OCI-LY7 (cell line): ENCODE measurements at regions not wholly inside any gene's neighbourhood (a gene's known extent, or its start where the extent isn't known, plus 50 kb on each side); places are given as distances from the start of the nearest gene placed in this dataset.

Experiments used
- BruUV-seq: library from RNA; stranded (reverse); fragments of 400-500 nt; replicated peaks from 2 replicates; lab custom pipeline; 2021; lab: Mats Ljungman, UMichigan
- CTCF ChIA-PET: fragments of 300-600 bp; sonication (Branson Sonifier 250); formaldehyde crosslinking; loops from one replicate; lab custom pipeline; 2022; ENCODE audit warnings: antibody characterized with exemption; ENCODE audit not compliant: unreplicated experiment; lab: Charles Lee
- POLR2A ChIA-PET: fragments of 300-600 bp; sonication (Branson Sonifier 250); formaldehyde crosslinking; loops from one replicate; lab custom pipeline; 2022; ENCODE audit warnings: antibody characterized with exemption; lab: Charles Lee
- DNase-seq: peaks from one replicate; pipeline ENCODE4 v3.0.0-alpha.2; 2015; ENCODE audit warnings: low spot score
- H2AFZ ChIP-seq: fragments of 200-600 bp; sonication (generic), shearing (Covaris generic); 2 replicates; pipeline ENCODE4 v1.6.1; 2014; ENCODE audit warnings: mild to moderate bottlenecking, antibody characterized with exemption, low read length, moderate library complexity
- H3K27ac ChIP-seq: fragments of 200-600 bp; sonication (generic); 2 replicates; pipeline ENCODE4 v1.5.1; 2014; ENCODE audit warnings: mixed run types, low read depth, mild to moderate bottlenecking, moderate library complexity, low read length, inconsistent platforms; ENCODE audit not compliant: poor library complexity, severe bottlenecking
- H3K36me3 ChIP-seq: fragments of 200-600 bp; sonication (generic); 2 replicates; pipeline ENCODE4 v1.6.1; 2014; ENCODE audit warnings: mild to moderate bottlenecking, antibody characterized with exemption, low read length, moderate library complexity, mixed read lengths; ENCODE audit not compliant: insufficient read depth
- H3K4me1 ChIP-seq: fragments of 200-600 bp; sonication (generic); 2 replicates; pipeline ENCODE4 v1.5.1; 2014; ENCODE audit warnings: mild to moderate bottlenecking, low read length; ENCODE audit not compliant: insufficient read depth, poor library complexity, severe bottlenecking
- H3K4me2 ChIP-seq: fragments of 200-600 bp; sonication (generic); 2 replicates; pipeline ENCODE4 v1.6.1; 2014; ENCODE audit warnings: mild to moderate bottlenecking, low read length
- H3K4me3 ChIP-seq: fragments of 200-600 bp; sonication (generic); 2 replicates; pipeline ENCODE4 v1.5.1; 2014; ENCODE audit warnings: mild to moderate bottlenecking, low read depth, low read length; ENCODE audit not compliant: poor library complexity, severe bottlenecking
- H3K79me2 ChIP-seq: fragments of 200-600 bp; sonication (generic); 2 replicates; pipeline ENCODE4 v1.6.1; 2016; ENCODE audit warnings: low read depth, mild to moderate bottlenecking, low read length, moderate library complexity, mixed read lengths; ENCODE audit not compliant: insufficient read depth
- H3K9me2 ChIP-seq: fragments of 200-600 bp; sonication (generic); 2 replicates; pipeline ENCODE4 v1.6.1; 2016; ENCODE audit warnings: mild to moderate bottlenecking, low read length, mixed read lengths; ENCODE audit not compliant: insufficient read depth
- H3K9me3 ChIP-seq: fragments of 200-600 bp; sonication (generic); 2 replicates; pipeline ENCODE4 v1.6.1; 2014; ENCODE audit warnings: mild to moderate bottlenecking, mixed run types, low read length, mixed read lengths
- H4K20me1 ChIP-seq: fragments of 200-600 bp; sonication (generic); 2 replicates; pipeline ENCODE4 v1.6.1; 2014; ENCODE audit warnings: mild to moderate bottlenecking, antibody characterized with exemption, low read length, moderate library complexity, mixed read lengths; ENCODE audit not compliant: insufficient read depth
- EZH2phosphoT487 ChIP-seq: fragments of 200-600 bp; sonication (generic); IDR thresholded peaks from 2 replicates; pipeline ENCODE4 v1.6.1; 2018; ENCODE audit warnings: low read depth, borderline replicate concordance, mild to moderate bottlenecking, mixed run types, antibody characterized with exemption, low read length, moderate library complexity, mixed read lengths
- intact Hi-C: fragments of 100-400 bp; cut with micrococcal nuclease; formaldehyde crosslinking; loops from one replicate; pipeline ENCODE4 v1.10.0; 2022; ENCODE audit not compliant: unreplicated experiment
- TF ChIP-seq, protein P1 (sequence below): fragments of 200-600 bp; sonication (generic); conservative IDR thresholded peaks from 2 replicates; pipeline ENCODE4 v1.5.1; 2014; ENCODE audit warnings: mild to moderate bottlenecking, antibody characterized with exemption, low read length, moderate library complexity, mixed read lengths

DNA sequence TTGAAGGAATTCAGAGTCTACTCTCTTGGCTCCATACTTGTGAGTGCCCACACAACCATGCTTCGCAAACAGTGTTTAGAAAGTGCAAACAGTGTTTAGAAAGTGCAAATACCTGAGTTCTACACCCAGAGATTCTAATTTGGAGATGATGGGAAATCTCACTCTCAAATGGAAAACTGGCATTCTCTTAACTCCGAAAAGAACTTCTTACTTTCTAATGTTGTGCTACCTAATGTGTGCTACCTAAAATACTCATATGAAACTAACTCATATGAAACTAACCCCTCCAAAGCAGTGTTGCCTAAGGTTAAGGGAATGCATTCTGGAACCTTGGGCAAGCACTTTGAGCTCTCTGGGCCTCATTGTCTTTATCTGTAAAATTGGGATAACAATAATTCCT is 55.5 kb upstream of the ZNF366 start:
- Histone ChIP-seq H3K79me2 (no peaks in the 10 kb centered on the region), H3K4me3 (no peak overlapping the region), H3K27ac (no peak overlapping the region), H3K9me2 (no peaks in the 10 kb centered on the region), H3K9me3 (no peaks in the 10 kb centered on the region), H4K20me1 (no peaks in the 10 kb centered on the region), H3K4me2 (no peak overlapping the region), H3K36me3 (no peaks in the 10 kb centered on the region), H3K4me1 (no peaks in the 10 kb centered on the region), H2AFZ (no peak overlapping the region)
- no peak for DNase-seq
- TF ChIP-seq, protein P1, sequence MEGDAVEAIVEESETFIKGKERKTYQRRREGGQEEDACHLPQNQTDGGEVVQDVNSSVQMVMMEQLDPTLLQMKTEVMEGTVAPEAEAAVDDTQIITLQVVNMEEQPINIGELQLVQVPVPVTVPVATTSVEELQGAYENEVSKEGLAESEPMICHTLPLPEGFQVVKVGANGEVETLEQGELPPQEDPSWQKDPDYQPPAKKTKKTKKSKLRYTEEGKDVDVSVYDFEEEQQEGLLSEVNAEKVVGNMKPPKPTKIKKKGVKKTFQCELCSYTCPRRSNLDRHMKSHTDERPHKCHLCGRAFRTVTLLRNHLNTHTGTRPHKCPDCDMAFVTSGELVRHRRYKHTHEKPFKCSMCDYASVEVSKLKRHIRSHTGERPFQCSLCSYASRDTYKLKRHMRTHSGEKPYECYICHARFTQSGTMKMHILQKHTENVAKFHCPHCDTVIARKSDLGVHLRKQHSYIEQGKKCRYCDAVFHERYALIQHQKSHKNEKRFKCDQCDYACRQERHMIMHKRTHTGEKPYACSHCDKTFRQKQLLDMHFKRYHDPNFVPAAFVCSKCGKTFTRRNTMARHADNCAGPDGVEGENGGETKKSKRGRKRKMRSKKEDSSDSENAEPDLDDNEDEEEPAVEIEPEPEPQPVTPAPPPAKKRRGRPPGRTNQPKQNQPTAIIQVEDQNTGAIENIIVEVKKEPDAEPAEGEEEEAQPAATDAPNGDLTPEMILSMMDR: no peak
- no peak for TF ChIP-seq EZH2phosphoT487
- ChIA-PET CTCF (no interaction called here), POLR2A (no interaction called here)
- intact Hi-C loops: no loop called here
- BruUV-seq: no TSS peak

DNA sequence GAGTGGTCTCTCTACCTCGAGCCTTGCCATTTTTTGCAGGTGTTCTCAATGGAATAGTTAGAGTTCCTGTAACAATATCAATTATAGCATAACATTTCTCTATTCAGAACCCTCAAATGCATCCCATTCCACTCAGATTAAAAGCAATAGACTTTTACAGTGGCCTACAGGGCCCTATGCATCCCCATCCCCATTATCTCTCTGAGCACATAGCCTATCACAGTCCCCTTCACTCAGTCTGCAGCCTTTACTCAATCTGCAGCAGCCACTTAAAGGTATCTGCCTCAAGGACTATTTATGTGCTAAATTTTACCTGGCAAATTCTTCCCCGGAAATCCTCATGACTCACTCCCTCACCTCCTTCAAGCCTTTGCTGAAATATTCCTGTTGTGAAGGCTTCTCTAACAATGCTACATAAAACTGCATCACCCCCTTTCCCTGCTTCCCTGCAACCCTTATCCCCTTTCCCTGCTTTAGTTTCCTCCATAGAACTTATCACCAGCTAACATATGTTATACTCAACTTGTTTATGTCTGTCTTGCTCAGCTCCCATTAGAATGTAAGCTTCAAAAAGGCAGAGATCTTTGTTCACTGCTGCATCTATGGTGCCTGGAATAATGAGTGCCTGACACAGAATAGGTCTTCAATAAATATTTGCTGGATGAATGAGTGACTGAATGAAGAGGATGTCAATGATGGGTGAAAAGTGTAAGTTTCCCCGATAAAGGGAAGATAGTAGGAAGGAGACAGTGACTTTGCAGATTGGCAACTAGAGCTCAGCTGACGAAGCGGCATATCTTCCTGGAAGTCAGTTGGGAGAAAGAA is 54.1 kb upstream of the ZNF366 start:
- Histone ChIP-seq H3K36me3 (no peaks in the 10 kb centered on the region), H4K20me1 (no peaks in the 10 kb centered on the region), H3K4me2 (no peak overlapping the region), H3K9me3 (no peaks in the 10 kb centered on the region), H3K4me1 (no peaks in the 10 kb centered on the region), H3K79me2 (no peaks in the 10 kb centered on the region), H3K27ac (no peak overlapping the region), H3K9me2 (no peaks in the 10 kb centered on the region), H3K4me3 (no peak overlapping the region), H2AFZ (no peak overlapping the region)
- no peak for TF ChIP-seq EZH2phosphoT487
- TF ChIP-seq, protein P1: no peak
- POLR2A ChIA-PET: interaction anchor here (0.5 kb wide), 1 partner anchor 968 kb away, joined by 3 read pairs; no protein-coding TSS in a partner anchor
- DNase-seq: no peak
- no TSS peak for BruUV-seq
- intact Hi-C loops: no loop called here
- CTCF ChIA-PET: no interaction called here
